ENCODE measurements at regions not wholly inside any gene's neighbourhood (a gene's known extent, or its start where the extent isn't known, plus 50 kb on each side); places are given as distances from the start of the nearest gene placed in this dataset.

GRCh38 chr4:123706973-123707372, 310.4 kb downstream of the SPRY1 start:
- no peak overlapping the region for H3K27ac Mint-ChIP-seq (ENCODE audit: unreplicated experiment)
- H3K36me3 Mint-ChIP-seq (ENCODE audit: low read depth), result peaks cover 9% of the 10 kb centered on the region
- no peak overlapping the region for H3K4me3 Mint-ChIP-seq
- TF ChIP-seq, protein P1, sequence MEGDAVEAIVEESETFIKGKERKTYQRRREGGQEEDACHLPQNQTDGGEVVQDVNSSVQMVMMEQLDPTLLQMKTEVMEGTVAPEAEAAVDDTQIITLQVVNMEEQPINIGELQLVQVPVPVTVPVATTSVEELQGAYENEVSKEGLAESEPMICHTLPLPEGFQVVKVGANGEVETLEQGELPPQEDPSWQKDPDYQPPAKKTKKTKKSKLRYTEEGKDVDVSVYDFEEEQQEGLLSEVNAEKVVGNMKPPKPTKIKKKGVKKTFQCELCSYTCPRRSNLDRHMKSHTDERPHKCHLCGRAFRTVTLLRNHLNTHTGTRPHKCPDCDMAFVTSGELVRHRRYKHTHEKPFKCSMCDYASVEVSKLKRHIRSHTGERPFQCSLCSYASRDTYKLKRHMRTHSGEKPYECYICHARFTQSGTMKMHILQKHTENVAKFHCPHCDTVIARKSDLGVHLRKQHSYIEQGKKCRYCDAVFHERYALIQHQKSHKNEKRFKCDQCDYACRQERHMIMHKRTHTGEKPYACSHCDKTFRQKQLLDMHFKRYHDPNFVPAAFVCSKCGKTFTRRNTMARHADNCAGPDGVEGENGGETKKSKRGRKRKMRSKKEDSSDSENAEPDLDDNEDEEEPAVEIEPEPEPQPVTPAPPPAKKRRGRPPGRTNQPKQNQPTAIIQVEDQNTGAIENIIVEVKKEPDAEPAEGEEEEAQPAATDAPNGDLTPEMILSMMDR (conservative IDR thresholded peaks at IDR 0.05), result no peak
- no peak for DNase-seq (ENCODE audit: low read depth, low spot score)
- no peaks in the 10 kb centered on the region for H3K4me1 Mint-ChIP-seq
- peaks cover 13% of the 10 kb centered on the region for H3K9me3 Mint-ChIP-seq
- no peaks in the 10 kb centered on the region for H3K27me3 Mint-ChIP-seq (ENCODE audit: low read depth)

DNA sequence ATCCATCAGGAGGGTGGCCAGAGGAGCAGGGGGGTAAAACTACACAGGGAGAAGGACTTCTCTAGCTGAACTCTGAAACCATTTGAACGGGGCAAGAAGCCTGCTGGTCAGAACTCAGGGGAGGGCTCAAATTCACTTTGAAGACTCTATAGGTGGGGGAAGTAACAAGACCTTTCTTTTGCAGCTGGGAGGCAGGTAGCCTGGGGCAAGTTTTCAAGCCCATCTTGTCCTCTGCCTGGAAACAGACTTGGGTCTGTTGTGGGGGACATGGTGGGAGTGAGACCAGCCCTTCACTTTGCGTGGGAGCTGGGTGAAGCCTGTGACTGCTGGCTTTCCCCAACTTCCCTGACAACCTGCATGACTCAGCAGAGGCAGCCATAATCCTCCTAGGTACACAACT, 312.3 kb downstream of the SPRY1 start:
- no peaks in the 10 kb centered on the region for H3K4me1 Mint-ChIP-seq
- H3K36me3 Mint-ChIP-seq (ENCODE audit: low read depth), result peaks cover 16% of the 10 kb centered on the region
- H3K27ac Mint-ChIP-seq (ENCODE audit: unreplicated experiment), result no peak overlapping the region
- H3K9me3 Mint-ChIP-seq, result peaks cover 20% of the 10 kb centered on the region
- DNase-seq (ENCODE audit: low read depth, low spot score), result no peak
- H3K27me3 Mint-ChIP-seq (ENCODE audit: low read depth), result no peaks in the 10 kb centered on the region
- no peak overlapping the region for H3K4me3 Mint-ChIP-seq
- TF ChIP-seq, protein P1 (conservative IDR thresholded peaks at IDR 0.05), result no peak

DNA sequence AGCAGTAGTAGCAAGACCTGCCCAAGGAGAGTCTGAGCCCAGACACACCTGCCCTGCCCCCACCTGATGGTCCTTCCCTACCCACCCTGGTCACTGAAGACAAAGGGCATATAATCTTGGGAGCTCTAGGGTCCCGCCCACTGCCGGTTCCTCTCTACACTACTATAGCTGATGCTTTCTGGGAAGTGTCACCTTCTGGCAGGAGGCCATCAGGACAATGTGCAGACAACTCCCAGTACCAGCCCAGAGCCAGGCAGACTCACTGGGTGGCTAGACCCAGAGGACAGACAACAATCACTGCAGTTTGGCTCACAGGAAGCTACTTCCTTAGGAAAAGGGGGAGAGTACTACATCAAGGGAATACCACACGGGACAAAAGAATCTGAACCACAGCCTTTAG, 312.7 kb downstream of the SPRY1 start:
- no peak overlapping the region for H3K4me3 Mint-ChIP-seq
- H3K36me3 Mint-ChIP-seq (ENCODE audit: low read depth), result peaks cover 16% of the 10 kb centered on the region
- TF ChIP-seq, protein P1 (conservative IDR thresholded peaks at IDR 0.05), result no peak
- H3K9me3 Mint-ChIP-seq, result peaks cover 20% of the 10 kb centered on the region
- no peaks in the 10 kb centered on the region for H3K27me3 Mint-ChIP-seq (ENCODE audit: low read depth)
- H3K4me1 Mint-ChIP-seq, result no peaks in the 10 kb centered on the region
- H3K27ac Mint-ChIP-seq (ENCODE audit: unreplicated experiment), result no peak overlapping the region
- no peak for DNase-seq (ENCODE audit: low read depth, low spot score)

DNA sequence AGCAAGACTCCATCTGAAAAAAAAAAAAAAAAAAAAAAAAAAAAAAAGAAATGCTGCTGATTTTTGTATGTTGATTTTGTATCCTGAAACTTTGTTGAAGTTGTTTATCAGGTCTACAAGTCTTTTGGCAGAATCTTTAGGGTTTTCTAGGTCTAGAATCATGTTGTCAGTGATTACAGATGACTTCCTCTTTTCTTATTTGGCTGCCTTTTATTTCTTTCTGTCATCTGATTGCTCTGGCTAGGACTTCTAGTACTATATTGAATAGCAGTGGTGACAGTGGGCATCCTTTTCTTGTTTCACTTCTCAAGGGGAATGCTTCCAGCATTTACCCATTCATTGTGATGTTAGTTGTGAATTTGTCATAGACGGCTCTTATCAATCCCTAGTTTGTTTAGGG, 334.4 kb downstream of the SPRY1 start:
- TF ChIP-seq, protein P1 (conservative IDR thresholded peaks at IDR 0.05), result no peak

DNA sequence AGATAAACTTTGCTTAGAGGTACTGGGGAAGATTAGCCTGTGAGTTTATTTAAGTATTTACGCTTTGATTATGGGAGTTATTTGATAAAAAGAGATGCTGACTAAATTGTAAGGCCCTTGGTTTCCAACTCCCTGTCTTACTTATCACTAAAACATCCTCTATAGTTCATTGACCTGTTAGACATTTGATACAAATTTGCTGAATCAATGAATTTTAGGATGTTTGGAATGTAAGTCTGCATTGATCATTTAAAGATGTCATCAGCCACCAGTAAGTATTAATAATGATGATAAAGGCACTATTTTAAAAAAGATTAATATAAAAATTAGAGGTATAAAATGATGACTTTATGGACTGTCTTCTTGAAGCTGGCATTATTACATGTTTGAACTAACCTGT, 340.6 kb downstream of the SPRY1 start:
- H3K36me3 Mint-ChIP-seq (ENCODE audit: low read depth), result peaks cover 3% of the 10 kb centered on the region
- no peak for DNase-seq (ENCODE audit: low read depth, low spot score)
- H3K9me3 Mint-ChIP-seq, result peaks cover 7% of the 10 kb centered on the region
- no peaks in the 10 kb centered on the region for H3K27me3 Mint-ChIP-seq (ENCODE audit: low read depth)
- H3K27ac Mint-ChIP-seq (ENCODE audit: unreplicated experiment), result no peak overlapping the region
- TF ChIP-seq, protein P1 (conservative IDR thresholded peaks at IDR 0.05), result no peak
- H3K4me1 Mint-ChIP-seq, result peaks cover 19% of the 10 kb centered on the region
- no peak overlapping the region for H3K4me3 Mint-ChIP-seq

More for the DNA sequence above, 334.4 kb downstream of the SPRY1 start:
- peaks cover 23% of the 10 kb centered on the region for H3K9me3 Mint-ChIP-seq
- no peak for DNase-seq (ENCODE audit: low read depth, low spot score)
- no peaks in the 10 kb centered on the region for H3K27me3 Mint-ChIP-seq (ENCODE audit: low read depth)
- no peak overlapping the region for H3K4me3 Mint-ChIP-seq
- peaks cover 19% of the 10 kb centered on the region for H3K36me3 Mint-ChIP-seq (ENCODE audit: low read depth)
- no peaks in the 10 kb centered on the region for H3K4me1 Mint-ChIP-seq
- H3K27ac Mint-ChIP-seq (ENCODE audit: unreplicated experiment), result no peak overlapping the region

- no peak for DNase-seq (ENCODE audit: low read depth, low spot score)
- Mint-ChIP-seq H3K27me3 (ENCODE audit: low read depth) (no peaks in the 10 kb centered on the region), H3K27ac (ENCODE audit: unreplicated experiment) (no peak overlapping the region), H3K9me3 (peaks cover 3% of the 10 kb centered on the region), H3K4me1 (peaks cover 38% of the 10 kb centered on the region), H3K4me3 (no peak overlapping the region), H3K36me3 (ENCODE audit: low read depth) (peaks cover 3% of the 10 kb centered on the region)
- TF ChIP-seq, protein P1 (conservative IDR thresholded peaks at IDR 0.05), result no peak
These were observed 343.2 kb downstream of the SPRY1 start for GRCh38 chr4:123739806-123740205.
